ENCODE measurements at regions not wholly inside any gene's neighbourhood (a gene's known extent, or its start where the extent isn't known, plus 50 kb on each side); places are given as distances from the start of the nearest gene placed in this dataset.
"Not testable (repeated sequence)": the region's sequence is repeated elsewhere in the genome, so short reads cannot be mapped to it uniquely, and the experiment has no call there.

- DNase-seq (ENCODE audit: low read depth in 4 of 4, low spot score in 2 of 4), result no peak
Observed at GRCh38 chr2:196515608-196516007, 123.9 kb upstream of the CCDC150 start.

DNA sequence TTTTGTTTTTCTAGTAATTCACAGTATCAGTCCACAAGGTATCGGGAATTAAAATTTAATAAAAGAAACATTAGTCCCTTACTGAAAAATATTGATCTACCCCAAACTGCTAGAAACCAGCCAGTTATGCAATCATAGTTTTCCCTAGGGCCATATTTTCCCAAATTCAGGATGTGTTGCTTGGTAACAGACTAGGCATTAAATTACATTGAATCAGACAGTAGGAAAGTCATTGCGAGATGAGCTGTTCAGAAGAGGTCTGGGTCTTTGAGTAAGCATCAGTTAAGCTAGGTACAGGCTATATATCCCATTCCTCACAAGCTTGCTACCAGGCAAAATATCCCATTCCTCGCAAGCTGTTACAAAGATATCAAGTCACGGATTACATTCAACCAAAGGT lies 123.0 kb upstream of the CCDC150 start:
- no peak for DNase-seq (ENCODE audit: low read depth in 4 of 4, low spot score in 2 of 4)

DNA sequence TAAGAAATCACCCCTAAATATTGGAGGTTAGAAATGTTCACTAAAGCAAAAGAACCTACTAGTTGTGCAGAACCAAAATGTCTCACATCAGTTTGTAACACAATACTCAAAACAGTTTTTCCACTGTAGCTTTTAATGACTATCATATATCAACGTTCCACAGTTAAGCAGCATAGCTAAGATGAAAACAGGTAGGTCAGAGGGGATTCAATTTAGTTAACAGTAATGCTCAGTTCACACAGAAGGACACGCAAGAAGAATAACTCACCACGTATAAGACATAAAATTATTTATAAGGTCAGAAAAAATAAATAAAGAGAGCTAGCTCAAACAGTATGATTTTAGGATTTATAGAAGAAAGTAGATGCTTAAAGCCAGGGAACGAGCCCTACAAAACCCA lies 118.9 kb upstream of the CCDC150 start:
- peak; percentile 11 to 23 (median 18) for DNase-seq (ENCODE audit: low read depth in 4 of 4, low spot score in 2 of 4)

DNA sequence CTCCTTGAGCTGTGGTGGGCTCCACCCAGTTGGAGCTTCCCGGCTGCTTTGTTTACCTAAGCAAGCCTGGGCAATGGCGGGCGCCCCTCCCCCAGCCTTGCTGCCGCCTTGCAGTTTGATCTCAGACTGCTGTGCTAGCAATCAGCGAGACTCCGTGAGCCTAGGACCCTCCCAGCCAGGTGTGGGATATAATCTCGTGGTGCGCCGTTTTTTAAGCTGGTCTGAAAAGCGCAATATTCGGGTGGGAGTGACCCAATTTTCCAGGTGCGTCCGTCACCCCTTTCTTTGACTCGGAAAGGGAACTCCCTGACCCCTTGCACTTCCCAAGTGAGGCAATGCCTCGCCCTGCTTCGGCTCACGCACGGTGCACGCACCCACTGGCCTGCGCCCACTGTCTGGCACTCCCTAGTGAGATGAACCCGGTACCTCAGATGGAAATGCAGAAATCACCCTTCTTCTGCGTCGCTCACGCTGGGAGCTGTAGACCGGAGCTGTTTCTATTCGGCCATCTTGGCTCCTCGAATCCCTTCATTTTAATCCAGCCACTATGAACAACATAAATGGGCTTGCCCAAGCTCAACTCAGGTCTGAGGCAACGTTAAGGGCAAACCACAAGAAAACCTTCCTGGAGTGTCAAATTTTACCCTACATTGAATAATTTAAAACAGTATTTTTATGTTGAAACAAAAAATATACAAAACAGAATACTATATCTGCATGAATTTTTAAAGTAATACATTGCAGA lies 112.4 kb upstream of the CCDC150 start:
- DNase-seq (ENCODE audit: low read depth in 4 of 4, low spot score in 2 of 4), result not testable (repeated sequence)

GRCh38 chr2:196528486-196529223 lies 110.9 kb upstream of the CCDC150 start:
- DNase-seq (ENCODE audit: low read depth in 4 of 4, low spot score in 2 of 4), result no peak

DNA sequence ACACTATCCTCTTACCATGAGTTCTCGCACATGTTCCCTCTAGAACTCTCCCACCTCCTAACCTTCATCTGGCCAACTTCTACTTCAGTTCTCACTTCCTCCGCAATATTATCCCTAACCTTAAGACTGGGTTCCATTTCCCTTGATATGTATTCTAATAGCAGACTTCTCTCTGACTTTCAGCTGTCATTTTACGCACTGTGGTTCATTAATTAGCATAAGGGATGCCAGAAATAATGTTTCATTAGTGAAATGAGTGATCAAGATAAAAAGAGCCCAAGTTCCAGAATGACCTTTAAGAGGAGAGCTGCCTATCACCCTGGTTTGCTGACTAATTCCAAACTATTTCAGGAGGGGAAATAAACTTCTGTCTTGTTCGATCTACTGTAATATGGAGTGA lies 108.6 kb upstream of the CCDC150 start:
- no peak for DNase-seq (ENCODE audit: low read depth in 4 of 4, low spot score in 2 of 4)

DNA sequence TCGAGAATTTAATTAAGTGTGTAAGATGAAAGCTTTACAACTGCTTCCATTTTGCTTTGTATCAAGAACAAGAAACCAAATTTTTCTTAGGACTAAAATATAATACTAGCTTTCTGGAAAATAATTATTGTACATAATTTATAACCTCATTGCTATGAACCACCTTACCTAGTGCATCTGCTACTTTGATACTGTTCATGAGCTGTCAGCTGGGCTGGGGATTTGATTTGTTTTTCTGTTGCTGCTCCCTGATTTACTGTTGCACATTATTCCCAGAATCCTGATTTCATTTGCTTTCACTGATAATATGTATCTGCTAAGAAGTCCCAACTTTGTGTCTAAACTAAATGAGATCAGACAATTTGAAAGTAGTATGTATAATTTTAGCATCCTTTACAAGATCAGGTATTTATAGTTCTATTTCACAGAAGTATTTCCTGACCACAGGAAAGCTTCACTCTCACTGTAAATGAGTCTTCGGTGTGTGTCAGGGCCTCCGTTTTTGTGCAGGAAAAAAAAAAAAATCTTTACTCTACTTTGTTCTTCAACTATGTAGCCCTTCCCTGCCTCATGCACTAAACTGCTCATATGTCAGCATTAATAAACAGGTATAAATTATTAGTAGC lies 105.6 kb upstream of the CCDC150 start:
- DNase-seq (ENCODE audit: low read depth in 4 of 4, low spot score in 2 of 4), result no peak

DNA sequence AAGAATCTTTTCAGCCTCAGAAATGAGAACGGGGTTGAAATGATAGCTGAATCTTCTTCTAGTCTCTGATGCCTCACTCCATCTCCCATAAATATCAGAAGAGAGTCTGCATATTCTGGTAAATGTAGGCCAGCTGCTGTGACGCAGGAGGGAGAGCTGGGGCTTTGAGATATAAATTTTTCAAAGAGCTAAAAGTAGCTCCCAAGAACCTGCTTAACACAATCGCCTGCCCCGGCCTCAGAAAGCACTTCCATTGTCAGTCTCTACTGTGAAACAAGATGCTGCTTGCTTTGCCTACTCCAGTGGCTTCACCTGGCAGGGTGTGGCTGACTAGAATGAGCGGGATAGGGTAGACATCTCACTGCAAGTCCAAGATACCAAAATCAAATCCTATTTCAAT lies 105.0 kb upstream of the CCDC150 start:
- no peak for DNase-seq (ENCODE audit: low read depth in 4 of 4, low spot score in 2 of 4)

GRCh38 chr2:196535061-196535460 lies 104.5 kb upstream of the CCDC150 start:
- DNase-seq (ENCODE audit: low read depth in 4 of 4, low spot score in 2 of 4), result no peak

DNA sequence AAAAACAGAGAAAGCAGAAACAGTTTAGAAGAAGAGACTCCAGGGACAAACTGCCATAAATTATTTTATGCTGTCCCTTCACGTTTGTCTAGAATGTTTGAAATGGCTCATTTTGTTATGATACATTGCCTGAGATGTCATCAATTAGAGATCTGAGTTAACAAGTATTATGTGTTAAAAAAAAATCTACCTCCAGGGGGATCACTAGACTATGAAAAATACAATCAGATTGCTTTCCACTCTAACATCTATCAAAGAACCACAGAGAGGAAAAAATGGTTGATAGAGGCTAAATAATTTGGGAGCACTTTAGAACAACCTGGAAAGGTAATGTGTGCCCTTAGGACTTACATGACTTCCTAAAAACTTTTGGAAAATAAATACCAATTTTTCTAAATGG lies 103.8 kb upstream of the CCDC150 start:
- no peak for DNase-seq (ENCODE audit: low read depth in 4 of 4, low spot score in 2 of 4)

GRCh38 chr2:196537311-196537710 lies 102.2 kb upstream of the CCDC150 start:
- no peak for DNase-seq (ENCODE audit: low read depth in 4 of 4, low spot score in 2 of 4)

GRCh38 chr2:196538189-196538588 lies 101.3 kb upstream of the CCDC150 start:
- DNase-seq (ENCODE audit: low read depth in 4 of 4, low spot score in 2 of 4), result no peak

GRCh38 chr2:196538646-196539045 lies 100.9 kb upstream of the CCDC150 start:
- no peak for DNase-seq (ENCODE audit: low read depth in 4 of 4, low spot score in 2 of 4)

- no peak for DNase-seq (ENCODE audit: low read depth in 4 of 4, low spot score in 2 of 4)
Observed at GRCh38 chr2:196544906-196545433, 94.5 kb upstream of the CCDC150 start.

DNA sequence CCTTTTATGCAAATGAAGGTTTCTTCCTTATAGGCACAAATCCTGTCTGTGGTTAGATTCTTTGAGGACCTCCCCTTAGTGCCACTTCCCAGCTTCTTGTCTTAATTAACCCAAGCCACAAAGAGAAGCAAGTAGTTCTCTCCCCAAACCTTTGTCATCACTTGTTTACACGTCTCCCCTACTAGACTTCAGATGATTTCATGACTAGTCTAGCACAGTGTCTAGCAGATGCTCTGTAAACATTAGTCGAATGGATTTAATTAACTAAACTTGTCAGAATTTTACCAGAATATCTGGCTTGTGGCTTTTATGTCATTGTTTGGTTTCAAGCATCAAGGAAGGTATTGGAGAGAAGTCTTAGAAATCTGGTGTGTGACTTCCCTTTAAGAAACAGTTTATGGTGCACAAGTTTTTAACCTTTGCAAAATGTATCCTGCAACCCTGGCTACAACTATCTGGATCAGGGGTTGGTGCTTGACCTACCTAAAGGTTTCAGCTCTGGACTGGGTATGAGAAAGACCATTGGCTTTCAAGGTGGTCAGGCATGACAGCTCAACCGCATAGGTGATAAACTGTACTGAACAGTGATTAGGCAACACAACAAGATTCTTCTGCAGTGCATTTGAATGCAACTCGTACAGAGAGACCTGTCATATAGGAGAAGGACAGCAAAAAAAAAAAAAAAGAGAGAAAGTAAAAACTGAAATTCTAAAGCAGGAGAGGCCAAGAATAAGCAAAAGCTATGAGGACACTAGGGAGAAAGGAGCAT lies 93.2 kb upstream of the CCDC150 start:
- no peak for DNase-seq (ENCODE audit: low read depth in 4 of 4, low spot score in 2 of 4)

- DNase-seq (ENCODE audit: low read depth in 4 of 4, low spot score in 2 of 4), result no peak
Observed at GRCh38 chr2:196549052-196549451, 90.5 kb upstream of the CCDC150 start.

DNA sequence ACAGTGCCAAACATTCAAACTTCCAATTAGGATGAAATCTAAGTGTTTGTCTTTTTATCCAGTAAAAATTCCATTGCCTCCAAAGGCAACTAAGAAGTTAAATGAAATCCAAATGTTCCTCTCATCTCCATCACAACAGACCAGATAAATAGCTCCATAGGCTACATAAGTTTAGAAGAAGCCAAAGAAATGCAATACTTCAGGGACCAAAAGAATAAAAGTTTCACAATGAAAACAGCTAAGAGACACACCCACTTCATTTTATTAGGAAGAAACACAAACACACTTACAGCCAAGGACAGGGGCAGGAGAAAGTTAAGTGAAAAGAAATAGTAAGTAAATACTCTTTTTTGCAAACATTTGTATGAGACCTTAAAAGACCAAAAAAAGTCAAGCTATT lies 88.5 kb upstream of the CCDC150 start:
- DNase-seq (ENCODE audit: low read depth in 4 of 4, low spot score in 2 of 4), result no peak

- no peak for DNase-seq (ENCODE audit: low read depth in 4 of 4, low spot score in 2 of 4)
Observed at GRCh38 chr2:196555161-196555560, 84.4 kb upstream of the CCDC150 start.

DNA sequence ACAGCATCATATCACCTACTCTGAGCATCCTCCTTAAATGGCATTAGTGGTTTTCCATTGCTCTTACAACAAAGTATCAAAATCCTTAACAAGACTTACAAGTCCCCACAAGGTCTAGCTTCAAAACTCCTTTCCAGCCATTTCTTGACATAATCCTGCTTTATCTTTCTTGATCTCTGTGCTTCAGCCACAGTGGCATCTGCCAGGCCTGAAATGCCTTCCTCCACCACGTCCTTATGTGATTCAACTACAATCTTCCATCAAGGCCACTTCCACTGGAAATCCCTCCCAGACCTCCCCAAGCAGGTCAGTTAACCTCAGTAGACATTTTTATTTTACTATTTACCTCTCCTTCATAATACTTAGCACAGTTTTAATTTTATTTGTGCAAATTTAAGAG lies 83.8 kb upstream of the CCDC150 start:
- no peak for DNase-seq (ENCODE audit: low read depth in 4 of 4, low spot score in 2 of 4)

- no peak for DNase-seq (ENCODE audit: low read depth in 4 of 4, low spot score in 2 of 4)
Observed at GRCh38 chr2:196558497-196558896, 81.0 kb upstream of the CCDC150 start.

- DNase-seq (ENCODE audit: low read depth in 4 of 4, low spot score in 2 of 4), result no peak
Observed at GRCh38 chr2:196563876-196564275, 75.6 kb upstream of the CCDC150 start.
